Hepatocyte (in vitro differentiated cells): ENCODE measurements at regions not wholly inside any gene's neighbourhood (a gene's known extent, or its start where the extent isn't known, plus 50 kb on each side); places are given as distances from the start of the nearest gene placed in this dataset.

Experiments
- DNase-seq: peaks from one replicate; pipeline ENCODE4 v3.0.0-alpha.2; 2016; ENCODE audit warnings: low spot score
- H2AFZ ChIP-seq: fragments of 200-600 bp; sonication (generic); 2 replicates; pipeline ENCODE4 v1.6.0; 2016; ENCODE audit warnings: antibody characterized with exemption, mild to moderate bottlenecking
- H3K27ac ChIP-seq: fragments of 200-600 bp; sonication (generic); 2 replicates; pipeline ENCODE4 v1.5.1; 2016; ENCODE audit warnings: mild to moderate bottlenecking
- H3K27me3 ChIP-seq: fragments of 200-600 bp; sonication (generic); 2 replicates; pipeline ENCODE4 v1.6.1; 2016
- H3K36me3 ChIP-seq: fragments of 200-600 bp; sonication (generic); replicated peaks from 2 replicates; pipeline ENCODE4 v1.5.1; 2016; ENCODE audit warnings: low read depth; ENCODE audit not compliant: insufficient read depth
- H3K4me1 ChIP-seq: fragments of 200-600 bp; sonication (generic); 2 replicates; pipeline ENCODE4 v1.5.1; 2016; ENCODE audit warnings: mild to moderate bottlenecking, moderate library complexity; ENCODE audit not compliant: insufficient read depth
- H3K4me2 ChIP-seq: fragments of 200-600 bp; sonication (generic); 2 replicates; pipeline ENCODE4 v1.6.0; 2016
- H3K4me3 ChIP-seq: fragments of 200-600 bp; sonication (generic); 2 replicates; pipeline ENCODE4 v1.5.1; 2016; ENCODE audit warnings: mild to moderate bottlenecking
- H3K79me2 ChIP-seq: fragments of 200-600 bp; sonication (generic); 2 replicates; pipeline ENCODE4 v1.6.0; 2017; ENCODE audit warnings: mild to moderate bottlenecking
- H3K9me2 ChIP-seq: fragments of 200-600 bp; sonication (generic); replicated peaks from 2 replicates; pipeline ENCODE4 v1.6.0; 2017; ENCODE audit warnings: mild to moderate bottlenecking; ENCODE audit not compliant: insufficient read depth
- H3K9me3 ChIP-seq: fragments of 200-600 bp; sonication (generic); 2 replicates; pipeline ENCODE4 v1.5.1; 2016; ENCODE audit warnings: low read depth, mild to moderate bottlenecking
- H4K20me1 ChIP-seq: fragments of 200-600 bp; sonication (generic); 2 replicates; pipeline ENCODE4 v1.6.0; 2016; ENCODE audit warnings: mild to moderate bottlenecking; ENCODE audit not compliant: insufficient read depth, poor library complexity, severe bottlenecking
- EZH2 ChIP-seq: fragments of 200-600 bp; sonication (generic); IDR thresholded peaks from 2 replicates; pipeline ENCODE4 v1.6.1; 2016; ENCODE audit warnings: antibody characterized with exemption, mild to moderate bottlenecking, borderline replicate concordance
- EZH2phosphoT487 ChIP-seq: fragments of 200-600 bp; sonication (generic); IDR thresholded peaks from one replicate; pipeline ENCODE4 v1.6.1; 2018; ENCODE audit warnings: antibody characterized with exemption, mild to moderate bottlenecking, low read depth, moderate library complexity; ENCODE audit not compliant: unreplicated experiment, severe bottlenecking
- WGBS: methylation state at CpG from one replicate; pipeline ENCODE4 v1.1.6; 2016; ENCODE audit warnings: low lambda C conversion rate; ENCODE audit errors: missing lambda C conversion rate; 5-methylcytosine and 5-hydroxymethylcytosine counted together
- TF ChIP-seq, protein P1 (sequence below): fragments of 200-600 bp; sonication (generic); IDR thresholded peaks from 2 replicates; pipeline ENCODE4 v1.5.1; 2016; ENCODE audit warnings: antibody characterized with exemption, mild to moderate bottlenecking; ENCODE audit not compliant: poor library complexity

DNA sequence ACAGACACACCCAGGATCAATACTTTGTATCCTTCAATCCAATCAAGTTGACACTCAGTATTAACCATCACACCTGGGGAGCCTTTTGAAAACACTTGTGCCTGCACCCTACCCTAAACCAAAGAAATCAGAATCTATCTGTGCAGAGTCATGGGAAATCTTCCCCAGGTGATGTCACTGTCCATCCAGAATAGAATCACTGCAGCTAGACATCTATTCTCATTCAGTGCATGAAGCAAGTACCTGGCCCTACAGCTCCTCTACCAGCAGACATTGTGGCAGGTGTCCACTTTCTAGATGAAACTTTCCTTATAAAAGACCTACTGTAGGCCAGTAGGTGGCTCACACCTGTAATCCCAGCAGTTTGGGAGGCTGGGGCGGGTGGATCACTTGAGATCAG lies 262.4 kb upstream of the MARCKS start:
- Histone ChIP-seq H3K4me2 (no peak overlapping the region), H3K9me3 (no peaks in the 10 kb centered on the region), H3K36me3 (no peaks in the 10 kb centered on the region), H3K9me2 (no peaks in the 10 kb centered on the region), H3K27me3 (no peaks in the 10 kb centered on the region), H3K4me3 (no peak overlapping the region), H2AFZ (no peak overlapping the region), H3K27ac (no peak overlapping the region), H3K4me1 (peaks cover 25% of the 10 kb centered on the region), H3K79me2 (no peaks in the 10 kb centered on the region), H4K20me1 (no peaks in the 10 kb centered on the region)
- no peak for DNase-seq
- TF ChIP-seq, protein P1, sequence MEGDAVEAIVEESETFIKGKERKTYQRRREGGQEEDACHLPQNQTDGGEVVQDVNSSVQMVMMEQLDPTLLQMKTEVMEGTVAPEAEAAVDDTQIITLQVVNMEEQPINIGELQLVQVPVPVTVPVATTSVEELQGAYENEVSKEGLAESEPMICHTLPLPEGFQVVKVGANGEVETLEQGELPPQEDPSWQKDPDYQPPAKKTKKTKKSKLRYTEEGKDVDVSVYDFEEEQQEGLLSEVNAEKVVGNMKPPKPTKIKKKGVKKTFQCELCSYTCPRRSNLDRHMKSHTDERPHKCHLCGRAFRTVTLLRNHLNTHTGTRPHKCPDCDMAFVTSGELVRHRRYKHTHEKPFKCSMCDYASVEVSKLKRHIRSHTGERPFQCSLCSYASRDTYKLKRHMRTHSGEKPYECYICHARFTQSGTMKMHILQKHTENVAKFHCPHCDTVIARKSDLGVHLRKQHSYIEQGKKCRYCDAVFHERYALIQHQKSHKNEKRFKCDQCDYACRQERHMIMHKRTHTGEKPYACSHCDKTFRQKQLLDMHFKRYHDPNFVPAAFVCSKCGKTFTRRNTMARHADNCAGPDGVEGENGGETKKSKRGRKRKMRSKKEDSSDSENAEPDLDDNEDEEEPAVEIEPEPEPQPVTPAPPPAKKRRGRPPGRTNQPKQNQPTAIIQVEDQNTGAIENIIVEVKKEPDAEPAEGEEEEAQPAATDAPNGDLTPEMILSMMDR: no peak
- no peak for TF ChIP-seq EZH2
- 93% methylated on average over 1 of the region's 1 CpG for WGBS

DNA sequence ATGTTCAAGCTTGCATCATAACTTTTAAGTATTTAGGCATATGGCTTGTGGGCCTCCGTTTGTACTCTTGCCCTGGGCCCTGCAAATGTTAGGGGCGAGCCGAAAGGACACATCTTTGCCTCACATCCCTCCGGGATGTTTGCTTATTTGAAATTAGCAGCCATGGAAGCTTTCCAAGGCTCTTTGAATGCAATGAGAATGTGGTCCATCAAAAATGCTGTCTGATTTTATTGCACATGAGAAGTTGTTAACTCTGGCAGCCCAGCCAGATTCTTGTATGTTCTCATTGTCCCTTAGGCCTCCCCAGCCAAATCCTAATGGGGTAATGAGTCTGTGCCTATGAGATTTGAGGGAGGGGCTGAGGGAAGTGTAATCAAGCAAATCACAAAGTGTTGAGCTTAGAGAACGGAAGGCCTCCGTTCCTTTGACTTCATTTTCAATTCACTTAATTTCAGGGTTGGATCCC lies 261.2 kb upstream of the MARCKS start:
- peaks cover 25% of the 10 kb centered on the region for H3K4me1 ChIP-seq
- no peaks in the 10 kb centered on the region for H3K27me3 ChIP-seq
- peak overlapping the region; percentile 33 for H3K4me2 ChIP-seq
- no peaks in the 10 kb centered on the region for H4K20me1 ChIP-seq
- 47% methylated on average over 6 of the region's 6 CpGs for WGBS
- H3K9me3 ChIP-seq: no peaks in the 10 kb centered on the region
- no peaks in the 10 kb centered on the region for H3K36me3 ChIP-seq
- no peak overlapping the region for H3K4me3 ChIP-seq
- H2AFZ ChIP-seq: no peak overlapping the region
- TF ChIP-seq EZH2 (no peak), EZH2phosphoT487 (no peak)
- TF ChIP-seq, protein P1: no peak
- no peak for DNase-seq
- H3K9me2 ChIP-seq: no peaks in the 10 kb centered on the region
- H3K27ac ChIP-seq: peak overlapping the region; percentile 76
- H3K79me2 ChIP-seq: no peaks in the 10 kb centered on the region

DNA sequence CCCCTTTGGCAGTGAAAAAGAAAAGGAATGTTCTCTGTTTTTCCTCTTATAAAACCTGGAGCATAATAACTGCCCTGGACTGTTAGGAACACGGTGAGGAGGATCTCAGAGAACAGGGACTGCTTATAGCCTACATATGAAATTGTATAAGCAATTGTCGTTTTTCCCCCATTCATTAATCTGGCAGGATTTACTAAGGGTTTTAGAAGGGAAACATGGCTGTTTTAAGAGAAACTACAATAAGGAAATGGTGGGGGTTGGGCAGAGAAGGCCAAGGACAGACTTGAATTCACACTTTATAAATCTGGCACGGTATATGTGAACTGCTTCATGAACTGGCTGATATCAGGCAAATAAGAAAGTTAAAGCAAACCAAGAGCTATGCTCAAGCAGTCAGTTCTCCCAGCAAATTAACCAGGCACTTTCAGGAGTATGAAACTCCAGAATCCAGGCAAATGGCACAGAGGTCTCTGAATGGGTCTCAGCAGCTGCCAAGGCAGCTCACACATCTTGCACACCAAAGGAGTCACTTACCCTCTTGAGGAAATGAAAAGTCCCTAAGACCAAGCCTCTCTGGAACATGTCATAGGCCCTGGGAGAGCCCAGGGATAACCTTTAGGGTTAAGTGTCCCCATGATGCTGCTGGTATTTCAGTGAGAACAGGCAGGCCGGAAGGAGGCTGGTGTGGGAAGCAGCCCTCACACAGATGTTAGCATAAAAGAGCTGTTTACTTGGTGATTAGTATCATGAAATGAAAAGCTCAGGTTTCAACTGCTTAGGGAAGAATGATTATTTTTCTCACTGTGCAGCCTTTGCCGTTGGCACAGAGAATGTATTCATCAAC lies 260.5 kb upstream of the MARCKS start:
- 53% methylated on average over 5 of the region's 5 CpGs for WGBS
- peak overlapping the region; percentile 17 for H2AFZ ChIP-seq
- H3K9me3 ChIP-seq: no peaks in the 10 kb centered on the region
- H3K4me1 ChIP-seq: peaks cover 25% of the 10 kb centered on the region
- no peaks in the 10 kb centered on the region for H3K79me2 ChIP-seq
- no peaks in the 10 kb centered on the region for H3K9me2 ChIP-seq
- TF ChIP-seq, protein P1: no peak
- TF ChIP-seq EZH2 (no peak), EZH2phosphoT487 (no peak)
- H3K27ac ChIP-seq: peak overlapping the region; percentile 76
- no peaks in the 10 kb centered on the region for H4K20me1 ChIP-seq
- DNase-seq: no peak
- H3K36me3 ChIP-seq: no peaks in the 10 kb centered on the region
- no peaks in the 10 kb centered on the region for H3K27me3 ChIP-seq
- H3K4me2 ChIP-seq: peak overlapping the region; percentile 33
- no peak overlapping the region for H3K4me3 ChIP-seq
